ENCODE measurements at regions not wholly inside any gene's neighbourhood (a gene's known extent, or its start where the extent isn't known, plus 50 kb on each side); places are given as distances from the start of the nearest gene placed in this dataset.

DNA sequence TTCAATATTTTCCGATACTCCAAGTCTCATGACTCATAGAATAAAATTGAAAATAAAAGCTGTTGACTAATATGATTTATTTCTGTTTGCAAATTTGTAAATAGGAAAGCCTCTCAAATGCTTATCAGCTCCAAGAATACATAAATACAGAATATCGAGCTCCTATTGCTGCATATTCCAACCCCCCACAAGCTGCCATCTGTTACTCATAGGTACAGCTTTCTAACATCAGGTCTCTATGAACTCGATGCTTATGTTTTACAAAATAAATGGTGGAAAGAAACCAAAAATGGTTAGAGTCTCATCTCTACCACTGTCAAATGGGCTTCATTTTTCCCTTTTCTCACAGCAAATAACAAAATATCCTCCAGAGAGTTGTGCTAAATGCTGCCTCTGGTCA, 631.6 kb upstream of the CDH18 start (continued):
- TF ChIP-seq, protein P1, sequence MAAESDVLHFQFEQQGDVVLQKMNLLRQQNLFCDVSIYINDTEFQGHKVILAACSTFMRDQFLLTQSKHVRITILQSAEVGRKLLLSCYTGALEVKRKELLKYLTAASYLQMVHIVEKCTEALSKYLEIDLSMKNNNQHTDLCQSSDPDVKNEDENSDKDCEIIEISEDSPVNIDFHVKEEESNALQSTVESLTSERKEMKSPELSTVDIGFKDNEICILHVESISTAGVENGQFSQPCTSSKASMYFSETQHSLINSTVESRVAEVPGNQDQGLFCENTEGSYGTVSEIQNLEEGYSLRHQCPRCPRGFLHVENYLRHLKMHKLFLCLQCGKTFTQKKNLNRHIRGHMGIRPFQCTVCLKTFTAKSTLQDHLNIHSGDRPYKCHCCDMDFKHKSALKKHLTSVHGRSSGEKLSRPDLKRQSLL (tag by site-specific recombination; IDR thresholded peaks at IDR 0.05), result no peak
- TF ChIP-seq, protein P2, sequence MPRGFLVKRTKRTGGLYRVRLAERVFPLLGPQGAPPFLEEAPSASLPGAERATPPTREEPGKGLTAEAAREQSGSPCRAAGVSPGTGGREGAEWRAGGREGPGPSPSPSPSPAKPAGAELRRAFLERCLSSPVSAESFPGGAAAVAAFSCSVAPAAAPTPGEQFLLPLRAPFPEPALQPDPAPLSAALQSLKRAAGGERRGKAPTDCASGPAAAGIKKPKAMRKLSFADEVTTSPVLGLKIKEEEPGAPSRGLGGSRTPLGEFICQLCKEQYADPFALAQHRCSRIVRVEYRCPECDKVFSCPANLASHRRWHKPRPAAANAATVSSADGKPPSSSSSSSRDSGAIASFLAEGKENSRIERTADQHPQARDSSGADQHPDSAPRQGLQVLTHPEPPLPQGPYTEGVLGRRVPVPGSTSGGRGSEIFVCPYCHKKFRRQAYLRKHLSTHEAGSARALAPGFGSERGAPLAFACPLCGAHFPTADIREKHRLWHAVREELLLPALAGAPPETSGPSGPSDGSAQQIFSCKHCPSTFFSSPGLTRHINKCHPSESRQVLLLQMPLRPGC (tag by site-specific recombination; IDR thresholded peaks at IDR 0.05), result no peak
- TF ChIP-seq ZSCAN16 (tag by site-specific recombination; IDR thresholded peaks at IDR 0.05) (no peak), ZNF133 (tag by site-specific recombination; IDR thresholded peaks at IDR 0.05) (no peak), ZNF366 (tag by site-specific recombination; conservative IDR thresholded peaks at IDR 0.05) (no peak)

DNA sequence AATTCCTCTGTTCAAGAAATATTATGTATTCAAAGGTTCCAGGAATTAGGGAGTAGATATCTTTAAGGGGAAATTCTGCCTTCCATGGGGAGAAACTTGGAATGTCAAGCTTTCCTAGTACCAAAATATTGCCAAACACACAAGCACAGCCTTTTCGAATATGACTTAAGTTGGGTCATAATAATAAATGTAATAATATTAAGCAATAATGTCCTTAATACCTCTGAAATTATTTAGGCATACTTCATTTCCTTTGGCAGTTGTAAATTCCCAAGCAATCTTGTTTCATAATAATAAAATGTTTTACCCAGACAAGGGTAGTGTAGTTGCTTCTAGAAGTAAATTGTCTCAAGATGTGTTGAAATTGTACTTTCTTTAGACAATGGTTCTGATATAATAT, 630.3 kb upstream of the CDH18 start:
- ChIA-PET POLR2A (no interaction called here), CTCF (no interaction called here)
- Histone ChIP-seq H3K4me3 (ENCODE audit: low read depth, low read length) (no peak overlapping the region), H3K36me3 (ENCODE audit: control insufficient read depth in 2 of 2, insufficient read depth in 1 of 2, low read length in 2 of 2) (no peaks in the 10 kb centered on the region), H3K4me1 (ENCODE audit: control insufficient read depth, insufficient read depth, low read length) (no peaks in the 10 kb centered on the region), H3K9me3 (ENCODE audit: control insufficient read depth, insufficient read depth, low read depth, low read length) (no peaks in the 10 kb centered on the region), H3K27ac (ENCODE audit: extremely low read depth, low read depth, low read length) (no peak overlapping the region)
- TF ChIP-seq KLF10 (tag by site-specific recombination; IDR thresholded peaks at IDR 0.05) (no peak), ZNF600 (tag by site-specific recombination; IDR thresholded peaks at IDR 0.05) (no peak), ZIC2 (tag by site-specific recombination; IDR thresholded peaks at IDR 0.05) (no peak), ZNF112 (tag by site-specific recombination; IDR thresholded peaks at IDR 0.05) (no peak), YY1 (tag by site-specific recombination; IDR thresholded peaks at IDR 0.05) (no peak), ZNF221 (tag by site-specific recombination; IDR thresholded peaks at IDR 0.05; ENCODE audit: borderline replicate concordance) (no peak), ZNF274 (IDR thresholded peaks at IDR 0.05; ENCODE audit: low read length) (no peak), ZNF274 (tag by site-specific recombination; IDR thresholded peaks at IDR 0.05; ENCODE audit: borderline replicate concordance) (no peak), ZBTB21 (tag by site-specific recombination; IDR thresholded peaks at IDR 0.05) (no peak), ZNF114 (tag by site-specific recombination; IDR thresholded peaks at IDR 0.05) (no peak), ZNF48 (tag by site-specific recombination; IDR thresholded peaks at IDR 0.05) (no peak), ZNF530 (tag by site-specific recombination; IDR thresholded peaks at IDR 0.05; ENCODE audit: low read depth) (no peak), ZNF132 (tag by site-specific recombination; IDR thresholded peaks at IDR 0.05; ENCODE audit: borderline replicate concordance) (no peak), ZNF23 (tag by site-specific recombination; IDR thresholded peaks at IDR 0.05; ENCODE audit: borderline replicate concordance) (no peak), ZNF624 (tag by site-specific recombination; IDR thresholded peaks at IDR 0.05) (no peak), ZNF529 (tag by site-specific recombination; IDR thresholded peaks at IDR 0.05; ENCODE audit: insufficient replicate concordance) (no peak), ZNF138 (tag by site-specific recombination; IDR thresholded peaks at IDR 0.05; ENCODE audit: borderline replicate concordance) (no peak), ZNF623 (tag by site-specific recombination; IDR thresholded peaks at IDR 0.05) (no peak), SALL2 (tag by site-specific recombination; IDR thresholded peaks at IDR 0.05; ENCODE audit: borderline replicate concordance) (no peak), ZNF629 (tag by site-specific recombination; IDR thresholded peaks at IDR 0.05) (no peak)

DNA sequence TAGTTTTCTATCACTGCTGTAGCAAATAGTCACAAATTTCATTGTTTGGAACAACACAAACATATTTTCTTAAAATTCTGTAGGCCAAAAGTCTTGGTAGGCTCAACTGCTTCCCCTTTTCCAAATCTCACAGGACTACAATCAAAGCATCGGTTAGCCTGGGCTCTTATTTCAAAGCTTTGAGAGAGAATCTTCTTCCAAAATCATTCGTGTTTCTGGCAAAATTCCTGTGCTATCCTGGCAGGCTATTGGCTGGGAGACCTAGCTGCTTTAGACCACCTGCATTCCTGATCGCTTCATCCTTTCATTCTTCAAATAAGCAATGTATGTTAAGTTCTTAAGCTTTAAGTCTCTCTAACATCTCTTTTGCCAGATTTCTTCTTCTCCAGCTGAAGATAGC, 629.8 kb upstream of the CDH18 start:
- Histone ChIP-seq H3K36me3 (ENCODE audit: control insufficient read depth in 2 of 2, insufficient read depth in 1 of 2, low read length in 2 of 2) (no peaks in the 10 kb centered on the region), H3K27ac (ENCODE audit: extremely low read depth, low read depth, low read length) (no peak overlapping the region), H3K4me3 (ENCODE audit: low read depth, low read length) (no peak overlapping the region), H3K9me3 (ENCODE audit: control insufficient read depth, insufficient read depth, low read depth, low read length) (no peaks in the 10 kb centered on the region), H3K4me1 (ENCODE audit: control insufficient read depth, insufficient read depth, low read length) (no peaks in the 10 kb centered on the region)
- ChIA-PET POLR2A (no interaction called here), CTCF (no interaction called here)
- TF ChIP-seq MEIS1 (CRISPR knock-in tag; IDR thresholded peaks at IDR 0.05; ENCODE audit: borderline replicate concordance), result no peak
- no peak for TF ChIP-seq ZNF221 (tag by site-specific recombination; IDR thresholded peaks at IDR 0.05; ENCODE audit: borderline replicate concordance)
- TF ChIP-seq ZXDB (tag by site-specific recombination; IDR thresholded peaks at IDR 0.05), result no peak
- no peak for TF ChIP-seq ZNF112 (tag by site-specific recombination; IDR thresholded peaks at IDR 0.05)
- TF ChIP-seq ZNF132 (tag by site-specific recombination; IDR thresholded peaks at IDR 0.05; ENCODE audit: borderline replicate concordance), result no peak
